Peyer's patch (tissue), 4 donors: ENCODE measurements at regions not wholly inside any gene's neighbourhood (a gene's known extent, or its start where the extent isn't known, plus 50 kb on each side); places are given as distances from the start of the nearest gene placed in this dataset.

Experiments
- DNase-seq, 3 donors: peaks; one replicate each; pipeline ENCODE4 v3.0.0-alpha.2; 2017 to 2019
- H3K27ac ChIP-seq, 4 donors: fragments of 200-600 bp; sonication (generic); one replicate each; pipeline ENCODE4 v1.5.1; 2016 to 2019
- H3K27me3 ChIP-seq, 2 donors: fragments of 200-600 bp; sonication (generic); one replicate each; pipeline ENCODE4 v1.5.1; 2019
- H3K36me3 ChIP-seq, 3 donors: fragments of 200-600 bp; sonication (generic); one replicate each; pipeline ENCODE4 v1.5.1; 2016 to 2019
- H3K4me1 ChIP-seq, 4 donors: fragments of 200-600 bp; sonication (generic); one replicate each; pipeline ENCODE4 v1.5.1; 2016 to 2019
- H3K4me3 ChIP-seq, 4 donors: fragments of 200-600 bp; sonication (generic); 1 replicate in 3 of 4; 2 replicates in 1 of 4; pipeline ENCODE4 v1.5.1; 2016 to 2019; ENCODE audit warnings: mild to moderate bottlenecking in 1 of 4
- H3K9me3 ChIP-seq, 4 donors: fragments of 200-600 bp; sonication (generic); one replicate each; pipeline ENCODE4 v1.5.1; 2016 to 2019; ENCODE audit warnings: mild to moderate bottlenecking in 1 of 4
- POLR2A ChIP-seq, 2 donors: fragments of 450-650 bp; IDR thresholded peaks; one replicate each; pipeline ENCODE4 v1.5.1; 2017; ENCODE audit warnings: antibody characterized with exemption in 2 of 2, mild to moderate bottlenecking in 2 of 2, moderate library complexity in 2 of 2
- TF ChIP-seq, protein P1 (sequence below), 6 experiments: fragments of 450-650 bp in 4 of 6; fragments of 200-600 bp in 2 of 6; sonication (generic) in 1 of 6; IDR thresholded peaks; one replicate each; pipeline ENCODE4 v1.5.1; 2017 to 2019; ENCODE audit warnings: antibody characterized with exemption in 6 of 6, mild to moderate bottlenecking in 3 of 6, moderate library complexity in 1 of 6

DNA sequence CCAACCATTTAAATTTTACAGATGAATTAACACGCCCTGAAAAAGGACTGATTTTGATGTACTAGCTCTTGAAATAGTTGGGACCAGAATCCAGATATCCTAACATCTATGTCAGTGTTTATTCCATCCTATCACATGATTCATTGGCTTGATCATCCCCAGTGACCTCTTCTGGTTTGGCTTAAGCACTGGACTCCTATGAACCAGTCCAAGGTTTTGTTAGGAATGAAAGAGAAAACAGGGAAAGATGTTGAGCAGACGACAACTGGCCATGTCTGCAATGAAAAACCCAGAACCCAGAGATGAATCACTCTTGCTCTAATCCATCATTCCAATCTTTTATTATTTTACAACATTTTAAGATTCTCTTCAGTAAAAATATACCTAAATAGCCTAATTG lies 1080.9 kb downstream of the SORCS1 start:
- TF ChIP-seq, protein P1, sequence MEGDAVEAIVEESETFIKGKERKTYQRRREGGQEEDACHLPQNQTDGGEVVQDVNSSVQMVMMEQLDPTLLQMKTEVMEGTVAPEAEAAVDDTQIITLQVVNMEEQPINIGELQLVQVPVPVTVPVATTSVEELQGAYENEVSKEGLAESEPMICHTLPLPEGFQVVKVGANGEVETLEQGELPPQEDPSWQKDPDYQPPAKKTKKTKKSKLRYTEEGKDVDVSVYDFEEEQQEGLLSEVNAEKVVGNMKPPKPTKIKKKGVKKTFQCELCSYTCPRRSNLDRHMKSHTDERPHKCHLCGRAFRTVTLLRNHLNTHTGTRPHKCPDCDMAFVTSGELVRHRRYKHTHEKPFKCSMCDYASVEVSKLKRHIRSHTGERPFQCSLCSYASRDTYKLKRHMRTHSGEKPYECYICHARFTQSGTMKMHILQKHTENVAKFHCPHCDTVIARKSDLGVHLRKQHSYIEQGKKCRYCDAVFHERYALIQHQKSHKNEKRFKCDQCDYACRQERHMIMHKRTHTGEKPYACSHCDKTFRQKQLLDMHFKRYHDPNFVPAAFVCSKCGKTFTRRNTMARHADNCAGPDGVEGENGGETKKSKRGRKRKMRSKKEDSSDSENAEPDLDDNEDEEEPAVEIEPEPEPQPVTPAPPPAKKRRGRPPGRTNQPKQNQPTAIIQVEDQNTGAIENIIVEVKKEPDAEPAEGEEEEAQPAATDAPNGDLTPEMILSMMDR (IDR thresholded peaks at IDR 0.05), result no peak
- TF ChIP-seq POLR2A (IDR thresholded peaks at IDR 0.05), result no peak
- no peak for DNase-seq
- no peaks in the 10 kb centered on the region for H3K36me3 ChIP-seq
- H3K9me3 ChIP-seq, result no peaks in the 10 kb centered on the region
- H3K27ac ChIP-seq, result no peak overlapping the region
- no peaks in the 10 kb centered on the region for H3K4me1 ChIP-seq
- no peak overlapping the region for H3K4me3 ChIP-seq
- H3K27me3 ChIP-seq, result no peaks in the 10 kb centered on the region

DNA sequence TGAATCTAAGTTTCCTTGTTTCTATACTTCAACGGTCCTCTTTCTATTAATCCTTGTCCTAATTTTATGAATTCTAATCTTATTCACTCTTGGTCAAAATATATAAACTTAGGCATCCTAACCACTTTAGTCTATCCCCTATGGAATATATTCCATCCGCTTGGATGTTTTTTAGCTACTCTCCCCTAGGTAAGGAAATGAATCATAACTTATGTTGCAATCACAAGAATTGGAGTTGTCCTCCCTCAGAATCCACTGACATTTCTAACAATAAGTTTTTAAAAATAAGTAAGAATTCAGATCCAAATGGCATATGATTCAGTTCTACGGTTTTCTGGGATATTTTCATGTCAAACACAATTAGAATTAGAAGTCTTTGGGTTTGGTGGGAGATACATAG lies 1081.6 kb downstream of the SORCS1 start:
- H3K4me1 ChIP-seq, result no peaks in the 10 kb centered on the region
- no peak for TF ChIP-seq POLR2A (IDR thresholded peaks at IDR 0.05)
- TF ChIP-seq, protein P1 (IDR thresholded peaks at IDR 0.05), result no peak
- no peak overlapping the region for H3K27ac ChIP-seq
- no peak overlapping the region for H3K4me3 ChIP-seq
- H3K36me3 ChIP-seq, result no peaks in the 10 kb centered on the region
- DNase-seq, result no peak
- no peaks in the 10 kb centered on the region for H3K27me3 ChIP-seq
- H3K9me3 ChIP-seq, result no peaks in the 10 kb centered on the region

DNA sequence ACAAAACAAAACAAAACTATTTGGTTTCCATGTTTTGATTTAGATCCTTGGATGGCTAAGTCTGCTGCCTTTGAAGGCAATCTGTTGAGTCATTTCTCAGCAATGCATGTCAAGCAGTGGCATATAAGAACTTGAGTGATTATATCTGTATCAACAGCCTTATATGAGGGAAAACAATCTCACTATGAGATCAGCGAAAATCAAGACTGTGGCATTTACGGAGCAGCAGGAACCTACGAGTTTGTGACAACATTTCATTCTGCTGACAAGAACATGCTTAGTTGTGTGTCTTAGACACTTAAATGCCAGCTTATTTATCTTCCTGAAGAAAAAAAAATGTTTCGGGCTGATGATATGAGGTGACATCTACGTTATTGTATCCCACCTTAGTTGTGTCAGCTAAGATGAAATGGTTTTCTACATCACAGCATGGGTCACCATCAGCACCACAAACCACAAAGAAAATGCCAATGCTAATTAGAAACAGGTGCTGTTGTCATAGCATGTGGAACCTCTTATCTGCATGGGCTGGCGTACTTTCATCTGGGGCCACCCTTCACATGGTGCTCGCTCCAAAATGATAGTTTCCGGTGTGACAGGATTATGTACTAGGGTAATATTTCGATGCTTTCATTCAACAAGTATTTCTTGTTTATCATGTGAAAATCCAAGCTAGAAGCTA lies 1085.5 kb downstream of the SORCS1 start:
- H3K4me3 ChIP-seq, result no peak overlapping the region
- H3K4me1 ChIP-seq, result no peaks in the 10 kb centered on the region
- no peaks in the 10 kb centered on the region for H3K9me3 ChIP-seq
- no peak for DNase-seq
- no peak overlapping the region for H3K27ac ChIP-seq
- no peaks in the 10 kb centered on the region for H3K27me3 ChIP-seq
- no peak for TF ChIP-seq POLR2A (IDR thresholded peaks at IDR 0.05)
- TF ChIP-seq, protein P1 (IDR thresholded peaks at IDR 0.05), result no peak
- H3K36me3 ChIP-seq, result no peaks in the 10 kb centered on the region

DNA sequence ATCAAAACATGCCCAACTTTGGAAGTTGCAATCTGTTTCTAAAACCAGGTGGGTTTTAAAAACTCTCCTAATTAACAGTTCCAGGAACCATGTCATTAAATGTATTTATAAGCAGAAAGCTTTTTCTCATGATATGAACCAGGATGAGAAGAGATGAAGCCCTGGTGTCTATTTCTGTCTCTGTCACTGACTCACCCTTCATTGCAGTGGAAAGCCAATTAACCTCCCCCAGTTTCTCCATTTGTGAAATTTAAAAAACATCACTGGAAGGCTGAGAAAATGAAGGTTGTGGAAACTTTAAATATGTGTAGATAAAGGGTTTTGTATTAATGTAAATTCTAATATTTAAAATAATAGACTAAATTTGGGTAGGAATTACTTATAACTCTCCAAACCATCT lies 1088.0 kb downstream of the SORCS1 start:
- Histone ChIP-seq H3K27me3 (no peaks in the 10 kb centered on the region), H3K4me3 (no peak overlapping the region), H3K9me3 (no peaks in the 10 kb centered on the region), H3K27ac (no peak overlapping the region), H3K4me1 (no peaks in the 10 kb centered on the region), H3K36me3 (no peaks in the 10 kb centered on the region)
- TF ChIP-seq POLR2A (IDR thresholded peaks at IDR 0.05), result no peak
- TF ChIP-seq, protein P1 (IDR thresholded peaks at IDR 0.05), result no peak
- DNase-seq, result no peak

DNA sequence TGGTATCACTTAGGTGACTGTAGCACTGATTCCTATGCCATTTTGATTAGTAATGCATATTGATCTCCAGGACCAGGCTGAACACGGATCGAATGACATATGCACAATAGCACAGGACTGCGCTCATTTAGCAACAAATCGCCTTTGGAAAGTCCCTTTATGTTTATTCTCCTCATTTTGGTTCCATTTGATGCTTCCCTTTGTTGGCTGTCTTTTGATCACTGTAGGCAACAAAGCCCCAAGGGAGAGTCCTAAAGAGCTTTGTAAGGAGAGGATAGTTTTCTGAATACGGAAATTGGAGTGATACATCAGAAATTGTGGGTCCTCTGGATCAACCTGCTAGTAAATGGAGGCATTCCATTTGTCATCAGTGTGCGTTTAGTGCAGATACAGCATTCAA lies 1111.4 kb downstream of the SORCS1 start:
- Histone ChIP-seq H3K36me3 (no peaks in the 10 kb centered on the region), H3K27ac (no peak overlapping the region), H3K9me3 (no peaks in the 10 kb centered on the region), H3K4me3 (no peak overlapping the region), H3K4me1 (no peaks in the 10 kb centered on the region), H3K27me3 (no peaks in the 10 kb centered on the region)
- no peak for TF ChIP-seq POLR2A (IDR thresholded peaks at IDR 0.05)
- TF ChIP-seq, protein P1 (IDR thresholded peaks at IDR 0.05), result no peak
- DNase-seq, result no peak

DNA sequence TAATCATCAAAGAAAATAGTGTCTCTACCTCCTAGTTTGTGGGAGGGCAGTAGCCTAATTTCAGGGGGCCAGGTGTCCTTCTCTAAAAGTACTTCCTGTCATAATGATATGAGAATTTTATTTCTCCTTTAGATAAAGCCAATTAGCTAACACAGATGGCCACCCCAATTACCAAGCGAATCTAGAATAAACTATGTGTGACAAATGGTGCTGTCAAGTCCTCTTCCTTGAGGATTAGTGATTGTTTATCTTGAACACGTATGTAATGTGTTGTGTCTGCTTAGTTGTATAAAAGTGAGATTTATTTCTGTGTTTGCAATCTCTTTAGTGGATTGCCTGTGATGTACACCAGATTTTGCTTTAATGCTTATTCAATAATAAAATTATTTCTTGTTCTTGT lies 1120.0 kb downstream of the SORCS1 start:
- H3K27ac ChIP-seq, result no peak overlapping the region
- no peaks in the 10 kb centered on the region for H3K27me3 ChIP-seq
- H3K4me3 ChIP-seq, result no peak overlapping the region
- H3K4me1 ChIP-seq, result no peaks in the 10 kb centered on the region
- H3K36me3 ChIP-seq, result no peaks in the 10 kb centered on the region
- H3K9me3 ChIP-seq, result no peaks in the 10 kb centered on the region
- no peak for DNase-seq
- no peak for TF ChIP-seq POLR2A (IDR thresholded peaks at IDR 0.05)
- TF ChIP-seq, protein P1 (IDR thresholded peaks at IDR 0.05), result no peak
